Endodermal cell (in vitro differentiated cells): ENCODE measurements at regions not wholly inside any gene's neighbourhood (a gene's known extent, or its start where the extent isn't known, plus 50 kb on each side); places are given as distances from the start of the nearest gene placed in this dataset.

Source experiments
- DNase-seq: peaks from one replicate; pipeline ENCODE4 v3.0.0-alpha.2; 2017
- H3K27ac ChIP-seq: 2 replicates; pipeline ENCODE4 v1.5.1; 2013; ENCODE audit warnings: mild to moderate bottlenecking, low read depth, low read length, moderate library complexity
- H3K27me3 ChIP-seq: 2 replicates; pipeline ENCODE4 v1.6.1; 2013; ENCODE audit warnings: mild to moderate bottlenecking, low read length, moderate library complexity; ENCODE audit not compliant: insufficient read depth, control insufficient read depth, poor library complexity, severe bottlenecking
- H3K36me3 ChIP-seq: 2 replicates; pipeline ENCODE4 v1.7.0; 2013; ENCODE audit warnings: mild to moderate bottlenecking, low read length, moderate library complexity; ENCODE audit not compliant: control insufficient read depth, insufficient read depth
- H3K4me1 ChIP-seq: one replicate; pipeline ENCODE4 v1.7.0; 2013; ENCODE audit warnings: low read length; ENCODE audit not compliant: control insufficient read depth, insufficient read depth
- H3K4me3 ChIP-seq: 2 replicates; pipeline ENCODE4 v1.5.1; 2013; ENCODE audit warnings: mild to moderate bottlenecking, low read length, moderate library complexity
- H3K9ac ChIP-seq: 2 replicates; pipeline ENCODE4 v1.6.1; 2013; ENCODE audit warnings: mild to moderate bottlenecking, low read length, moderate library complexity; ENCODE audit not compliant: poor library complexity, severe bottlenecking; ENCODE audit errors: extremely low read depth
- H3K9me3 ChIP-seq: 2 replicates; pipeline ENCODE4 v1.6.1; 2013; ENCODE audit warnings: mild to moderate bottlenecking, low read length, moderate library complexity; ENCODE audit not compliant: control insufficient read depth
- H3K27ac Mint-ChIP-seq: 2 replicates; pipeline ENCODE4 v1.8.0; 2020; ENCODE audit warnings: mixed read lengths
- H3K27me3 Mint-ChIP-seq: 2 replicates; pipeline ENCODE4 v1.8.0; 2021; ENCODE audit warnings: mild to moderate bottlenecking, mixed read lengths; ENCODE audit not compliant: insufficient read depth
- H3K36me3 Mint-ChIP-seq: 2 replicates; pipeline ENCODE4 v1.8.0; 2020; ENCODE audit warnings: low read depth, mixed read lengths
- H3K4me1 Mint-ChIP-seq: 2 replicates; pipeline ENCODE4 v1.8.0; 2020; ENCODE audit warnings: mixed read lengths
- H3K4me3 Mint-ChIP-seq: 2 replicates; pipeline ENCODE4 v1.8.0; 2020; ENCODE audit warnings: mild to moderate bottlenecking, moderate library complexity, mixed read lengths
- H3K9me3 Mint-ChIP-seq: 2 replicates; pipeline ENCODE4 v1.8.0; 2020; ENCODE audit warnings: mild to moderate bottlenecking, mixed read lengths
- CTCF ChIP-seq: fragments of 200-600 bp; sonication (generic); conservative IDR thresholded peaks from 2 replicates; pipeline ENCODE4 v1.5.0; 2021; ENCODE audit warnings: antibody characterized with exemption, mild to moderate bottlenecking
- WGBS, 2 experiments: methylation state at CpG; one replicate each; pipeline versions ENCODE4 v1.1.5 to v1.1.7; 2013; ENCODE audit warnings: missing lambda C conversion rate in 2 of 2, mixed read lengths in 1 of 2; ENCODE audit not compliant: insufficient coverage in 1 of 2, insufficient read length in 1 of 2; 5-methylcytosine and 5-hydroxymethylcytosine counted together

- Histone ChIP-seq H3K27ac (no peak overlapping the region), H3K9ac (no peak overlapping the region), H3K9me3 (no peaks in the 10 kb centered on the region), H3K4me3 (no peak overlapping the region), H3K4me1 (no peaks in the 10 kb centered on the region), H3K27me3 (no peaks in the 10 kb centered on the region), H3K36me3 (no peaks in the 10 kb centered on the region)
- Mint-ChIP-seq H3K4me1 (peaks cover 3% of the 10 kb centered on the region), H3K4me3 (no peak overlapping the region), H3K9me3 (no peaks in the 10 kb centered on the region), H3K27ac (no peak overlapping the region), H3K36me3 (no peaks in the 10 kb centered on the region), H3K27me3 (no peaks in the 10 kb centered on the region)
- no peak for TF ChIP-seq CTCF
- no peak for DNase-seq
- 84 to 86% methylated on average over 1 to 4 of the region's 4 CpGs for WGBS, 2 experiments
Measured at GRCh38 chr10:4691301-4691700, 134.7 kb upstream of the AKR1E2 start.

DNA sequence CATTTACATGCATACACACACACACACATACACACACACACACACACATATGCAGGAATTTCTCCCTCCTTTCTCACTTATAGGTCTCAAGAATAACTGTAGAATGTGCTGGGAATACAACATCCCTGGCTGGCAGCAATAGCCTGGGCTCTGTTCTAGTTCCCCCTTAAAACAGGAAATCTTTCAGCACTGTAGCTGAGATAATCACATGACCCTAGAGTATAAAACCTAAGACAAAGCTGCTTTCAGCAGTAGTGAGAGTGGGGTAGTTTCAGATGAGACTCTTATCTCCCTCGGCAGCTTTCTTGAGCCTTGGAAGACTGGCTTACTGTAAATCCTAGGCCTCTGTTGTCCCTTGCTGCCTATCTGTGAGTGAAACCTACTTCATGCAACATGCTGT, 137.4 kb upstream of the AKR1E2 start:
- H3K27ac Mint-ChIP-seq, result no peak overlapping the region
- H3K9me3 ChIP-seq, result no peaks in the 10 kb centered on the region
- no peaks in the 10 kb centered on the region for H3K36me3 ChIP-seq
- no peaks in the 10 kb centered on the region for H3K9me3 Mint-ChIP-seq
- no peaks in the 10 kb centered on the region for H3K27me3 ChIP-seq
- H3K4me3 ChIP-seq, result no peak overlapping the region
- peaks cover 3% of the 10 kb centered on the region for H3K4me1 Mint-ChIP-seq
- no peak overlapping the region for H3K27ac ChIP-seq
- H3K36me3 Mint-ChIP-seq, result no peaks in the 10 kb centered on the region
- H3K27me3 Mint-ChIP-seq, result peaks cover 2% of the 10 kb centered on the region
- 96% methylated on average over 1 of the region's 1 CpG; no CpG with 5 or more reads in 1 of the 2 experiments for WGBS, 2 experiments
- no peak overlapping the region for H3K9ac ChIP-seq
- TF ChIP-seq CTCF, result no peak
- no peak for DNase-seq
- H3K4me3 Mint-ChIP-seq, result no peak overlapping the region
- no peaks in the 10 kb centered on the region for H3K4me1 ChIP-seq

DNA sequence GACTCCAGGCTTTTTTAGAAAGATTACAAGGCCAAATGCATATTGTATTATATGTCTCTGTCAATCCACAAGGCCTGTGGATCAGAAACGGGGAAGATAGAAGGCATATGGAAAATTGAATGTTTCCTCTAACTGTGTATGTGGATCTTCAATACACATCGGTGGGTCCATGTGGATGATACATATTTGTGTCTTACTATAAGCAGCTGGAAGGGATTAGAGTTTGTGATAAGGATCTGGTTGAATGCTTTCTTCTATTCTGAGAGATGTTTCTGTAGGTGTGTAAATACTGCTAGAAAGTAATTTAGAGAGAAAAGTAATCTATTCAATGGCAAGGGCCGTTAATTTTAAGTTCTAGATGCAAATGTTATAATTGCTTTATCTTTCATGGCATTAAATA, 137.8 kb upstream of the AKR1E2 start:
- no peaks in the 10 kb centered on the region for H3K9me3 Mint-ChIP-seq
- H3K4me3 Mint-ChIP-seq, result no peak overlapping the region
- H3K4me3 ChIP-seq, result no peak overlapping the region
- H3K27ac Mint-ChIP-seq, result no peak overlapping the region
- peaks cover 2% of the 10 kb centered on the region for H3K27me3 Mint-ChIP-seq
- H3K4me1 ChIP-seq, result no peaks in the 10 kb centered on the region
- no peaks in the 10 kb centered on the region for H3K27me3 ChIP-seq
- no peak overlapping the region for H3K27ac ChIP-seq
- no peaks in the 10 kb centered on the region for H3K36me3 Mint-ChIP-seq
- H3K4me1 Mint-ChIP-seq, result peaks cover 3% of the 10 kb centered on the region
- no peak overlapping the region for H3K9ac ChIP-seq
- no peaks in the 10 kb centered on the region for H3K36me3 ChIP-seq
- H3K9me3 ChIP-seq, result no peaks in the 10 kb centered on the region
- no peak for TF ChIP-seq CTCF
- no peak for DNase-seq
- 89 to 100% methylated on average over 2 to 3 of the region's 3 CpGs for WGBS, 2 experiments
